Stimulated activated CD4-positive, alpha-beta T cell treated with anti-CD3 and anti-CD28 coated beads, Interleukin-15, amount 100 ng/mL, for 48 hours (primary cell): ENCODE measurements at regions not wholly inside any gene's neighbourhood (a gene's known extent, or its start where the extent isn't known, plus 50 kb on each side); places are given as distances from the start of the nearest gene placed in this dataset.

Source experiments
- DNase-seq, 2 donors: peaks; one replicate each; pipeline ENCODE4 v3.0.0-alpha.2; 2020; ENCODE audit warnings: low read depth in 2 of 2

GRCh38 chr10:56622335-56622973, 261.4 kb upstream of the ZWINT start:
- no peak for DNase-seq

- no peak for DNase-seq
Observed at GRCh38 chr10:56606202-56606601, 245.1 kb upstream of the ZWINT start.

GRCh38 chr10:56605051-56605450, 244.0 kb upstream of the ZWINT start:
- DNase-seq, result no peak

- no peak for DNase-seq
Observed at GRCh38 chr10:56604624-56605023, 243.6 kb upstream of the ZWINT start.

- DNase-seq, result no peak
Observed at GRCh38 chr10:56599201-56599600, 238.1 kb upstream of the ZWINT start.

GRCh38 chr10:56596257-56596656, 235.2 kb upstream of the ZWINT start:
- no peak for DNase-seq

GRCh38 chr10:56593120-56593519, 232.1 kb upstream of the ZWINT start:
- no peak for DNase-seq

GRCh38 chr10:56586461-56586891, 225.4 kb upstream of the ZWINT start:
- DNase-seq, result no peak

GRCh38 chr10:56585447-56586171, 224.6 kb upstream of the ZWINT start:
- no peak for DNase-seq

GRCh38 chr10:56583316-56583715, 222.3 kb upstream of the ZWINT start:
- DNase-seq, result no peak

GRCh38 chr10:56567580-56567979, 206.5 kb upstream of the ZWINT start:
- DNase-seq, result no peak

GRCh38 chr10:56561336-56561735, 200.3 kb upstream of the ZWINT start:
- no peak for DNase-seq

GRCh38 chr10:56551037-56551436, 190.0 kb upstream of the ZWINT start:
- no peak for DNase-seq

GRCh38 chr10:56547163-56547562, 186.1 kb upstream of the ZWINT start:
- no peak for DNase-seq

GRCh38 chr10:56537984-56538383, 176.9 kb upstream of the ZWINT start:
- no peak for DNase-seq

- DNase-seq, result no peak
Observed at GRCh38 chr10:56522166-56522565, 161.1 kb upstream of the ZWINT start.

- no peak for DNase-seq
Observed at GRCh38 chr10:56508562-56508961, 147.5 kb upstream of the ZWINT start.

GRCh38 chr10:56507033-56507432, 146.0 kb upstream of the ZWINT start:
- no peak for DNase-seq

GRCh38 chr10:56505555-56505954, 144.5 kb upstream of the ZWINT start:
- no peak for DNase-seq

- DNase-seq, result no peak
Observed at GRCh38 chr10:56496186-56496486, 135.1 kb upstream of the ZWINT start.

- no peak for DNase-seq
Observed at GRCh38 chr10:56487746-56488145, 126.7 kb upstream of the ZWINT start.

- no peak for DNase-seq
Observed at GRCh38 chr10:56481521-56482091, 120.5 kb upstream of the ZWINT start.

GRCh38 chr10:56472978-56473377, 111.9 kb upstream of the ZWINT start:
- DNase-seq, result no peak
